Bronchial epithelial cell (primary cell): ENCODE measurements at regions not wholly inside any gene's neighbourhood (a gene's known extent, or its start where the extent isn't known, plus 50 kb on each side); places are given as distances from the start of the nearest gene placed in this dataset.
A peak's percentile ranks its signal among the peaks of the same experiment; 100 is the strongest.

Source experiments
- DNase-seq: peaks from one replicate; pipeline ENCODE4 v3.0.0-alpha.2; 2010; ENCODE audit warnings: low read depth
- FAIRE-seq: peaks from 2 replicates; lab custom pipeline; 2011; peaks lifted over from hg19 to GRCh38; lab: Jason Lieb, UNC
- H3K27me3 ChIP-seq: 2 replicates; pipeline ENCODE4 v1.5.1; 2011; ENCODE audit warnings: low read length; ENCODE audit not compliant: control insufficient read depth, insufficient read depth
- H3K36me3 ChIP-seq: 2 replicates; pipeline ENCODE4 v1.5.1; 2011; ENCODE audit warnings: low read length; ENCODE audit not compliant: control insufficient read depth, insufficient read depth
- H3K4me3 ChIP-seq: 2 replicates; pipeline ENCODE4 v1.5.1; 2011; ENCODE audit warnings: mild to moderate bottlenecking, low read depth, low read length, control low read depth
- CTCF ChIP-seq: IDR thresholded peaks from 2 replicates; pipeline ENCODE4 v1.5.1; 2011; ENCODE audit warnings: mild to moderate bottlenecking, moderate library complexity, low read length, control low read depth, inconsistent platforms; ENCODE audit not compliant: insufficient read depth, severe bottlenecking

- Histone ChIP-seq H3K27me3 (no peaks in the 10 kb centered on the region), H3K36me3 (no peaks in the 10 kb centered on the region), H3K4me3 (no peak overlapping the region)
- DNase-seq (peak; percentile 23), FAIRE-seq (no peak)
- TF ChIP-seq CTCF = no peak
These were observed 468.0 kb downstream of the TOX3 start for GRCh38 chr16:52078716-52079655.

GRCh38 chr16:52077607-52078006, 469.3 kb downstream of the TOX3 start:
- no peak overlapping the region for H3K4me3 ChIP-seq
- TF ChIP-seq CTCF = no peak
- H3K36me3 ChIP-seq = no peaks in the 10 kb centered on the region
- H3K27me3 ChIP-seq = no peaks in the 10 kb centered on the region
- FAIRE-seq (no peak), DNase-seq (no peak)

GRCh38 chr16:52076801-52077201, 470.1 kb downstream of the TOX3 start:
- H3K36me3 ChIP-seq = no peaks in the 10 kb centered on the region
- no peak for TF ChIP-seq CTCF
- no peak overlapping the region for H3K4me3 ChIP-seq
- H3K27me3 ChIP-seq = no peaks in the 10 kb centered on the region
- FAIRE-seq (no peak), DNase-seq (no peak)

GRCh38 chr16:52076332-52076731, 470.6 kb downstream of the TOX3 start:
- no peaks in the 10 kb centered on the region for H3K27me3 ChIP-seq
- no peak for DNase-seq

GRCh38 chr16:52074133-52074532, 472.8 kb downstream of the TOX3 start:
- DNase-seq (no peak), FAIRE-seq (no peak)
- H3K36me3 ChIP-seq = no peaks in the 10 kb centered on the region
- H3K27me3 ChIP-seq = peaks cover 2% of the 10 kb centered on the region
- H3K4me3 ChIP-seq = no peak overlapping the region
- no peak for TF ChIP-seq CTCF

More at GRCh38 chr16:52076332-52076731, 470.6 kb downstream of the TOX3 start:
- no peak for TF ChIP-seq CTCF
- Histone ChIP-seq H3K4me3 (no peak overlapping the region), H3K36me3 (no peaks in the 10 kb centered on the region)
- no peak for FAIRE-seq

- peaks cover 2% of the 10 kb centered on the region for H3K27me3 ChIP-seq
- H3K36me3 ChIP-seq = no peaks in the 10 kb centered on the region
- no peak overlapping the region for H3K4me3 ChIP-seq
- DNase-seq = no peak
- no peak for TF ChIP-seq CTCF
- no peak for FAIRE-seq
These were observed 473.9 kb downstream of the TOX3 start for GRCh38 chr16:52073024-52073423.
